Lower leg skin (tissue), 3 donors: ENCODE measurements at regions not wholly inside any gene's neighbourhood (a gene's known extent, or its start where the extent isn't known, plus 50 kb on each side); places are given as distances from the start of the nearest gene placed in this dataset.

Experiments
- POLR2A ChIP-seq, 2 donors: fragments of 450-650 bp; IDR thresholded peaks; one replicate each; pipeline ENCODE4 v1.6.1; 2016 to 2017; ENCODE audit warnings: antibody characterized with exemption in 2 of 2, mild to moderate bottlenecking in 1 of 2, moderate library complexity in 1 of 2
- TF ChIP-seq, protein P1 (sequence below), 3 donors: fragments of 450-650 bp; IDR thresholded peaks; one replicate each; pipeline ENCODE4 v1.5.1; 2016; ENCODE audit warnings: antibody characterized with exemption in 3 of 3, mild to moderate bottlenecking in 3 of 3, moderate library complexity in 2 of 3

GRCh38 chr12:28611449-28611848, 421.2 kb downstream of the CCDC91 start:
- TF ChIP-seq, protein P1, sequence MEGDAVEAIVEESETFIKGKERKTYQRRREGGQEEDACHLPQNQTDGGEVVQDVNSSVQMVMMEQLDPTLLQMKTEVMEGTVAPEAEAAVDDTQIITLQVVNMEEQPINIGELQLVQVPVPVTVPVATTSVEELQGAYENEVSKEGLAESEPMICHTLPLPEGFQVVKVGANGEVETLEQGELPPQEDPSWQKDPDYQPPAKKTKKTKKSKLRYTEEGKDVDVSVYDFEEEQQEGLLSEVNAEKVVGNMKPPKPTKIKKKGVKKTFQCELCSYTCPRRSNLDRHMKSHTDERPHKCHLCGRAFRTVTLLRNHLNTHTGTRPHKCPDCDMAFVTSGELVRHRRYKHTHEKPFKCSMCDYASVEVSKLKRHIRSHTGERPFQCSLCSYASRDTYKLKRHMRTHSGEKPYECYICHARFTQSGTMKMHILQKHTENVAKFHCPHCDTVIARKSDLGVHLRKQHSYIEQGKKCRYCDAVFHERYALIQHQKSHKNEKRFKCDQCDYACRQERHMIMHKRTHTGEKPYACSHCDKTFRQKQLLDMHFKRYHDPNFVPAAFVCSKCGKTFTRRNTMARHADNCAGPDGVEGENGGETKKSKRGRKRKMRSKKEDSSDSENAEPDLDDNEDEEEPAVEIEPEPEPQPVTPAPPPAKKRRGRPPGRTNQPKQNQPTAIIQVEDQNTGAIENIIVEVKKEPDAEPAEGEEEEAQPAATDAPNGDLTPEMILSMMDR (IDR thresholded peaks at IDR 0.05), result no peak
- TF ChIP-seq POLR2A (IDR thresholded peaks at IDR 0.05), result no peak
